T-helper 9 cell (primary cell): ENCODE measurements at regions not wholly inside any gene's neighbourhood (a gene's known extent, or its start where the extent isn't known, plus 50 kb on each side); places are given as distances from the start of the nearest gene placed in this dataset.

ENCODE experiments used
- DNase-seq: peaks from one replicate; pipeline ENCODE4 v3.0.0-alpha.2; 2020

DNA sequence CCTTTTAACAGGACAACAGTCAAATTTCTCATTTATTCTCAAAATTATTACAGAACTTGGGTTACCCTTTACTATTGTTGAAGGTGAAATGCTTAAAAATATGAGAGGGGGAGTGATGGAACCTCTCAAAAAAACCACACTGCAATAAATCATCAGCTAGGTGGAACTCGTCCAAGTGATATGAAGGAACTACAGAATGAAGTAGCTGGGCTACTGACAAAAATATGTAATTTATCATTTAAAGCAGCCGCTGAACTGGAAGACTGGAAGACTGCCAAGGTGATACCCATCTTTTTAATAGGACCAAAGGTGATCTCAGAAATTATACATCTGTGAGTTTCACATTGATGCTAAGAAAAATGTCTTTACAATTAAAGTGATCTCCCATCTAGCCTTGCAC, 597.7 kb upstream of the TENM3 start:
- DNase-seq, result no peak

GRCh38 chr4:181646864-181647263, 596.3 kb upstream of the TENM3 start:
- DNase-seq, result no peak

DNA sequence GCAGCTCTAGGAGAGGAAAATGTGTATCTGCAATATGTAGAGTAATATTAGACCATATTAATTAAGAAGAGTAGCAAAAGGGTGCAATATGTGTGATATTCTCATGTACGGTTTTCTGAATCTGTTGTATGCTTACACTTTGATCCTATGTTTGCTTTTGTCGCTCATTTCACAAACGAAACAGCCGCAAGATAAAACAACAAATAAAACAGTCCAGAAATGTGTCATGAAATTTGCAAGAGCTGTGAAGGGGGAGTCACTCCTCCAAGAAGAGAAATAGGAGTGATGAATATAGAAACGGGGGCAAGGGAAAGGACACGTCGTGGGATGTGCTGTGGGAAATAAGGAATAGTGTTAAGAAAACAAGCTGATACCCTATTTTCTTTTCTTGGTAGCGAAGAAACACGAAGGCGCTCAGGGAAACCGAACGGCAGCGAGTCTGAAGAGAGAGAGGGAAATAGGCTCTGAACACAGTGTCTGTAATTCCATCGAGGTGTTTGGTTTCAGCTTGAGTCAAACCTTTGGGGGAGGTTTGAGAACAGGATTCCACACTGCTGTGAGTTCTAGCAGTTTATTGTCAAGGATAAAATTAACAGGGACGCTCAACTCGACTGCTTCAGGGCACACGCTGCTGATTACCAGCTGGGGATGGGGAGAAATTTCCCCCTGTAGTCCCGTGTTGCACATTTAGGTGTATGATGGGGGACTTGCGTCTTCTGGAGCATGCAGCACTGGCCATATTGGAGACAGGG, 595.6 kb upstream of the TENM3 start:
- DNase-seq, result no peak

DNA sequence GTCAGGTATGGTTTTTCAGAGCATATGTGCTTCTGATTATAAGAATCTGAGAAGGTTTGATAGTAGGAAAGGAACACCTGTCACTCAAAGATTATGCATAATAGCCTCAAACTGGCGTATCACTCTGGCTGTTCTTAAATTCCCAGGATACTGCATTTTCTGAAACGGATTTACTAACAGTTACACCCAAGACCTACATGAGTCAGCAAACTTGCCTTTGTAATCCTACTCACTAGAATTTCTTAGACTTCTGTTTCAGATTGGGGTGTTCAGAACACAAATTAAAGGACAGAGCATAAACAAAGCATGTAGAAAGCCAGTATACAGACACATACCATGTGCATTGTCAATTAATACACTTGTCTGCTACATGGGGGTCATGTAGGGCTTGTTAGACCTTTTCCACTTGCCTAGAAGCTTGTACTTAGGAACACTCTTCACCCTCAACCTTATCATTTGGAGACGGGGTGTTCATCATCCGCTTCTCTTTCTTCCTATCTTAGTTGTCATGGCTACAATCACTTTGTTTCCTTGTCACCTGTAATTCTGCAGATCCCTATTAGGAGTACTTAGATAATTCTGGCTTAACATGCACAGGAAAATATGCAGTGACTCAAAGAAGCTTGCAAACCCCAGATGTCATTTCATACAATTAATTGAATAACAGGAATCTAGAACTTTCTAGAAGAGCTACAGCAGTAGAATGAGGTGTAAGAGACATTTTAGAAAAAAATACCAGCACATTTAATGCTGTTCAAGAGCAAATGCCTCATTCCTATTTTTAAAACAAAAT, 593.0 kb upstream of the TENM3 start:
- no peak for DNase-seq

DNA sequence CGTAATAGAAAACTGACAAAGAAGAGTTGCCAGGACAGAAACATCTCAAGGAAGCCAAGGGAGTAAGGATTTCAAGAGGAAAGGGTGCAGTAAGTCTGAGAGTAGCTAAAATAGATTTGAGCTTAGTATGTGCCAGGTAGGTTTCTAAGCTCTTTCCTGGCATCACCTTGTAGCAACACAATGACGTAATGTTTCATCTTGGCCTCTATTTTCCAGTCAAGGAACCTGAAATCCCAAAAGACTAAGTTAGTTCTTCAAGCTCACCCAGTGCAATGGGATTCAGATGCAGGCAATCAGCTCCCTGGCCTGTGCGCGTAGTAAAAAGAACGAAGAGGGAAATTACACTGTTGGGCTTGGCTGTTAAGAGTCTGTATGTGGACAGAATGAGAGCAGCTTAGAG, 586.5 kb upstream of the TENM3 start:
- no peak for DNase-seq

GRCh38 chr4:181659202-181659601, 584.0 kb upstream of the TENM3 start:
- DNase-seq, result no peak

DNA sequence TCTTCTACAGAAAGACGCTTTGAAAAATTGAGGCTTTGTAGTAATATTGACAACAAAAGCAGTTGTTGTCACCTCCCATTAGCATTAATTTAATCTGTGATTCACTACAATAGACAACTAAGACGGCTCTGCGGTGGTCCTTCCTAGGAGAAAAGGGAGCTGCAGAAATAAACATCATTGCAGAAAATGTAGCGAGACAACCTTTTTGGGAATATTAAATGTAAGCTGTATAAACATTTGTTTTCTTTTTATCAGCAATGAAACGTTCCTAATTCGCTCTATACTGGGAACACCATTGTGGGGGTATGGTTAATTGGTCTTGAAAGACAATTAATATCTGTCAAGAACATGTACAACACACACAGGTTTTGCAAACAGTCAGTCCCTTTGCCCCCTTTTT, 583.3 kb upstream of the TENM3 start:
- DNase-seq, result no peak

- DNase-seq, result no peak
Measured at GRCh38 chr4:181661090-181661489, 582.1 kb upstream of the TENM3 start.

DNA sequence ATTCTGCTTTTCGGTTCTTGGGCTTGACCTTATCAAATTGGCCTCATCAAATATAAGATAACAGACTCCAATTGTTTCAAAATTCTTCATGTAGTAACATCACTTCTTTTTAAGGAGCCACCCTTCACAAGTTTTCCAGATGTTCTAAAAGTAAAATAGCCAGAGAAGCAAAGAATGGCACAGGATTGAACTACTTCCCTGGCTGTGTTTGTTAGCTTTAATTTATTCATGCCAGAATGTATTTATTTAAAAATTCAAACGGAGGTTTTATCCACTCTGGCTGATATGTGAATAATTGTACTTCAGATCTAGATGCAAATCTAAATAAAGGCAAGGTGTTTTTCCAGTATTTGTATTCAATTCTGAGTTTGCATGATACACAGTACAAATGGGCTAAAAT, 581.3 kb upstream of the TENM3 start:
- DNase-seq, result no peak

DNA sequence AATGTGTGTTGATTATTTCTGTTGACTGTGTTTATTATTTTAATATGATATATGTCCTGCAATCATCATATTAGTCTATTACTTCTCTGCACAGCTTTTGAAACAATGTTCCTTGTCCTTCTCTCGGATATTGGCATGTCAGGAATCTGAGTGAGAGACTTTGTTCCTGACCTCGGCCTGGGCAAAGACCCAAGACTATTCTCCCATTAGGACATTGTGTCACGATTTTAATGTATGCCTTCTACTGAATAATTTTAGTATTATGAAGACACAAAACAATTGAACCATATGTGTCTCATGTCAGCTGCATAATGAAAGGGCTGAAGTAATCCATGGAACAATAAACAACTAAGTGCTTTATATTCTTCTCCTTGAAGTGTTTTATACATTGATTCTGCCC, 580.8 kb upstream of the TENM3 start:
- no peak for DNase-seq

DNA sequence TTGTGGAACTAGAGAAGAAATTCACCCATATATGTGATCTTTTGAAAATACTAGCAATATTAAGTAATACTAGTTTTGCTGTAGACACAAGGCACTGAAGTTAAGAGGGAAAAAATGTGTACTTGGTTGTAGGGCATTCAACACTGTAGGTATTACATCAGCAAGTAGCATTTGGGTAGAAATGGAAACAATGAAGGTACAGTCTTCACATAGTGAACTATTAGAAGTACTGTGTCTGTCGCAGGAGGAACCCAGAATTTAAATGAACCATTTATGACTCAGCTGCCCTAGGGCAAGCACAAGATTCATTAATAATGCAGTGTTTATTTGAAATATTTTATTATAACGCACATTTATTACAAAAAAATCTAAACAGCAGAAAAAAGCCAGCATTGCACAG, 572.7 kb upstream of the TENM3 start:
- no peak for DNase-seq

DNA sequence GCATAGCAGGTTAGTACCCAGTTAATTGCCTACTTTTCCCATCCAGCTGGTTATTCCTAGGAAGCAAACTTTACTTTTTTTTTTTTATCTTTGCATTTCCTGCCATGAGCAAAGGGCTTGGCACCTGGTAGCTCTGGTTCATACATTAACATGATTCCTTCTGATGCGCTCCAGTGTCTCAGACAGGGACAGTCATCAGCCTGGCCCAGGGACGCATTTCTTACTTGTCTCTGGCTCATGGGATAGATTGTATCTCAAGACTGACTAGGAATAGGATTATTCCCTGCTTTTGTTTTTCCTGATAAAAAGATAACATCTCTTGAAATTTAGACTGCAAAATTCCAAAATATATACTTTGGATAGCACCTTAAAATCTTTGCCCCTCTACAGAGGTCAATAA, 571.5 kb upstream of the TENM3 start:
- DNase-seq, result no peak

- no peak for DNase-seq
Measured at GRCh38 chr4:181672751-181673150, 570.5 kb upstream of the TENM3 start.

DNA sequence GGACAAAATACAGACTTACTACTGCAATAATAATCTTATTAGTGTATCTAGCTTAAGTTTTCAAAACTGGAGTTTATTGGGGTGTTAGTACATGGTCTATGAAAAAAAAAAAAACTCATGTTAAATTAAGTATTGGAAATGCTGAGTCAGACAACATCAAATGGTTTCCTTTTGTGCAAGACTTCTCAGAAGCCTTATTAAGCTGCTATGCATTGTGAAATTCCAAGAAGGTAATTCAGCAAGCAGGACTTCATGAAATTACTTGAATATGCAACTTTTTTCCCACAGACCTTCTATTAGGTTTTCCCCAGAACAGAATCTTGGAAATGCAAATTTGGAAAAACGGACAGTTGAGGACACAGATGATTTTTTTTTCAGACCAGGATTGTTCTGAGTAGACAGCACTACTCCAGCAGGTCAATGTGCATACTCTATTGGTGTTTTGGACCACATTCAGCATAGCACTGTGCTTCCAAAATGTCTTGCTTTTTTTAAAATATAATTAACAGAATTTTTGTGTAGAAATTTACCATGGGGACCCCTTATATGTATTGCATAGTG, 568.8 kb upstream of the TENM3 start:
- DNase-seq, result no peak

DNA sequence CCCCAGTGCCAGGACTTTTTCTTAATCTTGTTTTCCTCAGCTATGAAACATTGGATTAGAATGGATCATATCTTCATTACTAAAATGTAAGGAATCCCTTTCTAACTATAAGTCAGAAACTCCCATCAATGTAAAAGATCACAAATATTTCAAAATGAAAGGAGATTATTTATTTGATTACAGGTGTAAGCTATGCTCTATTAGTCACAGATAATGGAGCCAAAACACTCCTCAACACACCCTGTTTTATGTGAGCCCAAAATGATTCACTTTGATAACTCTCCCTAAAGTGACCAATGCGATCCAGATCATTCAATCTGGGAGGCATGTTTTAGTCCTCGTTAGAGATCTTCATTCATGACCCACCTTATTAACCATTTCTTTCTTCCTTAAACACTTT, 566.7 kb upstream of the TENM3 start:
- no peak for DNase-seq

DNA sequence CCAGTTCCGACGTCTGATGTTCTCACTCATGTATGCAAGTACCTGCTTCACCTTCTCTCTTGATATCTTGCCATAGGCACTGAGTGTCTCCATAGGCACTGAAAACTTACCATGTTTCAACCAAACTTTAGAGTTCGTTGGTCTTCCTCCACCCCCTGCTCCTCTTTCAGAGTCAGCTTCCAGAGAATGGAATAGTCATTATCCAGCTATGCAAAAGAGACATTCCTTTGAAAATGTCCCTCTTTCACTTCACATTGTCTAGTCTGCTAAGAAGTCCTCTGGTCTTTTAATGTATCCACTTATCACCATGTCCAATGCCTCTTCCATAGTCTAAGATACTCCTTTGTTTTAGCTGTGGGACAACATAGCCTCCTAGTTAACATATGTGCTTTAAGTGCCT, 566.0 kb upstream of the TENM3 start:
- DNase-seq, result no peak

- no peak for DNase-seq
Measured at GRCh38 chr4:181677621-181678020, 565.6 kb upstream of the TENM3 start.

- no peak for DNase-seq
Measured at GRCh38 chr4:181679754-181680153, 563.4 kb upstream of the TENM3 start.

GRCh38 chr4:181682367-181683047, 560.7 kb upstream of the TENM3 start:
- DNase-seq, result no peak

- no peak for DNase-seq
Measured at GRCh38 chr4:181684310-181684709, 558.9 kb upstream of the TENM3 start.

DNA sequence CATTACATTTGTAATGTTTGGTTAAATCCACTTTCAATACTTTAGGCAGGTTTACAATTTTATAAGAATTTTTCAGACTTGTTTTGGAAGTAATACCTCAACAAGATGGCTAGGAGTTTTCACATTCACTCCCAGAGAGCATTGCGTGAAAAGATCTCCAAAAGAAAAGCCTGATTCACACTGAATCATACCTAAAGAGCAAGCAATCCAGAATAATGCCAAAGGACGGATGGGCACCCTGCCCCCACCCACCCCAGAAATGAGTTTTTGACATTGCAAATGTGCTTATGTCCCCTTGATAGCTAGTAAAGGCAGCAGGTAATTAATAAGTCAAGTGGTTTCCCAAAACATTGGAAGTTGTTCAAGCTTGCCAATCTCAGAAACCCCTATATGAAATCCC, 557.7 kb upstream of the TENM3 start:
- DNase-seq, result no peak

DNA sequence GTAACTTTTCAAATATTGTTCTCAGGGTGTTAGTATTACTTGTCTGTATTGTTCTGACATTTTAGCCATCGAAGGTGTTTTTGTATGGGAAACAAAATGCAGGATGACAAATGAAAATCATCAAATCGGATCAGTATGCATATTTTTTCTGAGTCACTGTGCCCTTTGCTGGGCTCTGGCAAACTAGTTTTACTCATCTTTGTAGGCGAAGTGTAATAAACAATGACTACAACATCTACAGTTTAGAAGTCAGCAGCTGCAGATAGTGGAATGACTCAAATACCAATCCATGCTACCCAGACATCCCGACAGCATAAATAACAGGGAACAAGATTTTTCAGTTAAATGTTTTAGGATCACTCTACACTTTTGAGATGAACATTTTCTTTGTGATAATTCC, 557.3 kb upstream of the TENM3 start:
- DNase-seq, result no peak

GRCh38 chr4:181687116-181687515, 556.1 kb upstream of the TENM3 start:
- DNase-seq, result no peak

DNA sequence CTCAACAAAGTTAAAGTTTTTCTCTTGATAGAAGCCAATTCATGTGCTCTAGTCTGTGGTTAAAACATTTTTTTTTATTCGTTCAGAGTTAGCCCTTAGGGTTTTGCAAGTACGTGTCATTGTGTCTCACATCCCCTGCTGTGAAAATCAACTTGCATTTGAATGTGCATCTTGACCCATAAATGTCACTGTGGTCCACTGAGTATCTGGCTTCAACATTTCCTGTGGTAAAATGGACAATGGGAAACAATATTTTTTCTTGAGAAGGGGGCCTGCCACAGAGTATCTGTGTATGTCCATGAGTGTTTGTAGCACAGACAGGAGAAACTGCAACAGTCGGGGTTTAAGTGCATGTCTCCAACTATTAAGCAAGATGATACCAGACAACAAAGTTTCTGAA, 554.8 kb upstream of the TENM3 start:
- no peak for DNase-seq
